Tibial nerve (tissue), 4 donors: ENCODE measurements at regions not wholly inside any gene's neighbourhood (a gene's known extent, or its start where the extent isn't known, plus 50 kb on each side); places are given as distances from the start of the nearest gene placed in this dataset.

Experiments used
- DNase-seq, 2 donors: peaks; one replicate each; pipeline ENCODE4 v3.0.0-alpha.2; 2019; ENCODE audit warnings: low spot score in 2 of 2
- H3K27ac ChIP-seq, 4 donors: fragments of 200-600 bp; sonication (generic) in 3 of 4; one replicate each; pipeline ENCODE4 v1.5.1; 2017 to 2019; ENCODE audit warnings: mild to moderate bottlenecking in 1 of 4
- H3K27me3 ChIP-seq, 2 donors: fragments of 200-600 bp; sonication (generic) in 1 of 2; one replicate each; pipeline versions ENCODE4 v1.5.1 to v1.6.0; 2017 to 2019
- H3K36me3 ChIP-seq, 3 donors: fragments of 200-600 bp; sonication (generic); one replicate each; pipeline ENCODE4 v1.5.1; 2018 to 2019
- H3K4me1 ChIP-seq, 4 donors: fragments of 200-600 bp; sonication (generic) in 3 of 4; one replicate each; pipeline ENCODE4 v1.5.1; 2017 to 2019
- H3K4me3 ChIP-seq, 4 donors: fragments of 200-600 bp; sonication (generic) in 3 of 4; one replicate each; pipeline ENCODE4 v1.5.1; 2017 to 2019; ENCODE audit warnings: mild to moderate bottlenecking in 1 of 4, moderate library complexity in 1 of 4
- H3K9me3 ChIP-seq, 4 donors: fragments of 200-600 bp; sonication (generic) in 3 of 4; one replicate each; pipeline ENCODE4 v1.5.1; 2017 to 2019
- CTCF ChIP-seq, 5 experiments: fragments of 200-600 bp in 3 of 5; fragments of 450-650 bp in 2 of 5; sonication (generic) in 3 of 5; IDR thresholded peaks; one replicate each; pipeline ENCODE4 v1.5.1; 2016 to 2019; ENCODE audit warnings: antibody characterized with exemption in 5 of 5, mild to moderate bottlenecking in 3 of 5, moderate library complexity in 2 of 5
- EP300 ChIP-seq, 2 donors: sonication (generic); formaldehyde crosslinking; IDR thresholded peaks; one replicate each; pipeline ENCODE4 v1.6.1; 2017; ENCODE audit warnings: antibody characterized with exemption in 2 of 2, mild to moderate bottlenecking in 1 of 2
- POLR2A ChIP-seq, 2 donors: fragments of 450-650 bp; IDR thresholded peaks; one replicate each; pipeline ENCODE4 v1.6.1; 2017; ENCODE audit warnings: antibody characterized with exemption in 2 of 2, mild to moderate bottlenecking in 2 of 2, moderate library complexity in 2 of 2
- WGBS, 2 donors: methylation state at CpG; one replicate each; pipeline ENCODE4 v1.1.5; 2018; 5-methylcytosine and 5-hydroxymethylcytosine counted together

DNA sequence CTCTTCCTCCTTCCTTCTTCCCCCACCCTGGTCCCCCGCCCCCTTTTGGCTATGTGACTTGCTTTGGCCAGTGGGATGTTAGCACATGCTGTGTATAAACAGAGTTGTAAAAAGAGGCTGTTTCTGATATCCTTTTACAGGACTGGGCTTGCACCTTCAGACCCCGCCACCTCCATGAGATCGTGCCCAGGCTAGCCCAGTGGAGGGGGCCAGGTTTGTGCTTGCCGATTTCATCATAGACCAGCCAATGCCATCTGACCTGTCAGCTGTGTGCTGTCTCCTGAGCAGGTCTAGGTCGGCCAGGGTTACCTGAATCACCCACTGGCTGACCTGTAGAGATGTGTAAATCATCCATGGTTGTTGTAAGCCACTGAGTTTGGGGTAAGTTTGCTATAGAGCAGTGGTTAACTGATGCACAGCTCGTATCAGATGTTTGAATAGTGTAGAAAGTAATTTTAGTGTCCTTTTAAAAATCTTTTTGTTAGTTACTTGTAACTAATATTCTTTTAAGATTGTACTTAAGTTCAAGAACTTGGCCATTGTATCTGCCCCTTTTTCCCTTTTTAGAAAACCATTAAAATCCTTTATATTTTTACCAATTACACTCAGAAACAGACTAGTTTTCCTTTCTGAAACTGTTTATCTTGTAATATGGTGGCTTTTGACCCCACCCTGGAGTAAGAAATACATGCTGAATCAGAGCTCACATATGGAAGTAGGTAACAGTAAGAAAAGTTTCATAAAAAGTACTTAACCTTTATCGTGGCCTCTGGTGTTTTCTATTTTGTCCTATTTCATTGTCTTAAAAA, 122.0 kb upstream of the MGAT5 start:
- 86 to 89% methylated on average over 7 of the region's 7 CpGs for WGBS, 2 donors
- no peak for DNase-seq
- no peak overlapping the region for H3K27ac ChIP-seq
- H3K4me1 ChIP-seq, result peaks cover 0 to 38% (median 18%) of the 10 kb centered on the region in 4 donors
- TF ChIP-seq CTCF (IDR thresholded peaks at IDR 0.05) (no peak), EP300 (IDR thresholded peaks at IDR 0.05) (no peak)
- no peak overlapping the region for H3K4me3 ChIP-seq
- H3K36me3 ChIP-seq, result no peaks in the 10 kb centered on the region
- no peaks in the 10 kb centered on the region for H3K27me3 ChIP-seq
- no peaks in the 10 kb centered on the region for H3K9me3 ChIP-seq

- no peaks in the 10 kb centered on the region for H3K9me3 ChIP-seq
- DNase-seq, result no peak
- no peaks in the 10 kb centered on the region for H3K27me3 ChIP-seq
- 58 to 69% methylated on average over 3 of the region's 3 CpGs for WGBS, 2 donors
- no peak for TF ChIP-seq EP300 (IDR thresholded peaks at IDR 0.05)
- no peak overlapping the region for H3K4me3 ChIP-seq
- peaks cover 0 to 38% (median 20%) of the 10 kb centered on the region in 4 donors for H3K4me1 ChIP-seq
- H3K27ac ChIP-seq, result no peak overlapping the region
- no peaks in the 10 kb centered on the region for H3K36me3 ChIP-seq
These were observed 121.4 kb upstream of the MGAT5 start for GRCh38 chr2:134132490-134132857.

GRCh38 chr2:134133622-134134312, 120.1 kb upstream of the MGAT5 start:
- no peak for DNase-seq
- no peak overlapping the region for H3K4me3 ChIP-seq

GRCh38 chr2:134134313-134134706, 119.6 kb upstream of the MGAT5 start:
- H3K4me1 ChIP-seq, result peaks cover 0 to 36% (median 26%) of the 10 kb centered on the region in 4 donors
- TF ChIP-seq POLR2A (IDR thresholded peaks at IDR 0.05) (no peak), EP300 (IDR thresholded peaks at IDR 0.05) (no peak), CTCF (IDR thresholded peaks at IDR 0.05) (no peak)

More at GRCh38 chr2:134133622-134134312, 120.1 kb upstream of the MGAT5 start:
- Histone ChIP-seq H3K4me1 (peaks cover 0 to 40% (median 27%) of the 10 kb centered on the region in 4 donors), H3K27me3 (no peaks in the 10 kb centered on the region), H3K27ac (no peak overlapping the region), H3K36me3 (no peaks in the 10 kb centered on the region), H3K9me3 (no peaks in the 10 kb centered on the region)
- TF ChIP-seq CTCF (IDR thresholded peaks at IDR 0.05), result no peak
- TF ChIP-seq EP300 (IDR thresholded peaks at IDR 0.05), result no peak
- TF ChIP-seq POLR2A (IDR thresholded peaks at IDR 0.05), result no peak
- WGBS, 2 donors, result 86% methylated on average over 6 of the region's 6 CpGs

GRCh38 chr2:134134827-134135226, 119.0 kb upstream of the MGAT5 start:
- H3K27ac ChIP-seq, result no peak overlapping the region
- DNase-seq, result no peak
- no peak overlapping the region for H3K4me3 ChIP-seq
- TF ChIP-seq EP300 (IDR thresholded peaks at IDR 0.05) (no peak), CTCF (IDR thresholded peaks at IDR 0.05) (no peak), POLR2A (IDR thresholded peaks at IDR 0.05) (no peak)
- no peaks in the 10 kb centered on the region for H3K27me3 ChIP-seq
- whole genome bisulfite sequencing, 2 donors, result 90 to 94% methylated on average over 3 of the region's 3 CpGs
- no peaks in the 10 kb centered on the region for H3K36me3 ChIP-seq
- H3K4me1 ChIP-seq, result peaks cover 0 to 41% (median 29%) of the 10 kb centered on the region in 4 donors
- H3K9me3 ChIP-seq, result no peaks in the 10 kb centered on the region

More at GRCh38 chr2:134134313-134134706, 119.6 kb upstream of the MGAT5 start:
- no peak overlapping the region for H3K27ac ChIP-seq
- no peaks in the 10 kb centered on the region for H3K9me3 ChIP-seq
- no peaks in the 10 kb centered on the region for H3K27me3 ChIP-seq
- DNase-seq, result no peak
- no peak overlapping the region for H3K4me3 ChIP-seq
- H3K36me3 ChIP-seq, result no peaks in the 10 kb centered on the region
- 87 to 94% methylated on average over 2 of the region's 2 CpGs for WGBS, 2 donors
